ENCODE measurements at regions not wholly inside any gene's neighbourhood (a gene's known extent, or its start where the extent isn't known, plus 50 kb on each side); places are given as distances from the start of the nearest gene placed in this dataset.

DNA sequence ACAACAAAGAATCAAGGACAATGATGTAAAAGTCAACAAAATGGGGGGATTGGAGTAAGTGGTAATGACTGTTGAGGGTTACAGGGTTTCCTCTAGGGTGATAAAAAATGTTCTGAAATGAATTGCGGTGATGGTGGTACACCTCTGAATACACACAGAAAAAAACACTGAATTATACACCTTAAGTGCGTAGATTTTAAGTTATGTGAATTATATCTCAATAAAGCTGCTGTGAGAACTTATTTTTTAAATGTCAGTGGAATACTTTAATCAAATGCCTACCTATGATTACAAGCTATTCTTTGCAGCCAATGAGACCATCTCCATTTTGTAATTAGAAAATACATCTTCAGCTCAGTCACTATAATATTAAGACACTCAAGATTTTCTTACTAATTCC is 53.5 kb downstream of the ZNF608 start:
- CTCF ChIA-PET: no interaction called here
- POLR2A ChIA-PET: no interaction called here

- ChIA-PET CTCF (no interaction called here), POLR2A (no interaction called here)
These were observed 54.1 kb downstream of the ZNF608 start for GRCh38 chr5:124692324-124692723.

DNA sequence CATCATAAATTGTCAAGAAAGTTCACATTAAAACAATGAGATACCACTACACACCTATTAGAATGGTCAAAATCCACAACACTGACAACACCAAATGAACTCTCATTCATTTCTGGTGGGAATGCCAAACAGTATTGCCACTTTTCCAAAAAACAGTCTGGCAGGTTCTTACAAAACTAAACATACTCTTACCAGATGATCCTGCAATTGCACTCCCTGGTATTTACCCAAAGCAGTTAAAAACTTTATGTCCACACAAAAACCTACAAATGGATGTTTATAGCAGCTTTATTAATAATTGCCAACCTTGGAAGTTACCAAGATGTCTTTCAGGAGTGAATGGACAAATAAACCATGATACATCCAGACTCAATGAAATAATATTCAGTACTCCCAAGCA is 56.8 kb downstream of the ZNF608 start:
- ChIA-PET CTCF (no interaction called here), POLR2A (no interaction called here)

DNA sequence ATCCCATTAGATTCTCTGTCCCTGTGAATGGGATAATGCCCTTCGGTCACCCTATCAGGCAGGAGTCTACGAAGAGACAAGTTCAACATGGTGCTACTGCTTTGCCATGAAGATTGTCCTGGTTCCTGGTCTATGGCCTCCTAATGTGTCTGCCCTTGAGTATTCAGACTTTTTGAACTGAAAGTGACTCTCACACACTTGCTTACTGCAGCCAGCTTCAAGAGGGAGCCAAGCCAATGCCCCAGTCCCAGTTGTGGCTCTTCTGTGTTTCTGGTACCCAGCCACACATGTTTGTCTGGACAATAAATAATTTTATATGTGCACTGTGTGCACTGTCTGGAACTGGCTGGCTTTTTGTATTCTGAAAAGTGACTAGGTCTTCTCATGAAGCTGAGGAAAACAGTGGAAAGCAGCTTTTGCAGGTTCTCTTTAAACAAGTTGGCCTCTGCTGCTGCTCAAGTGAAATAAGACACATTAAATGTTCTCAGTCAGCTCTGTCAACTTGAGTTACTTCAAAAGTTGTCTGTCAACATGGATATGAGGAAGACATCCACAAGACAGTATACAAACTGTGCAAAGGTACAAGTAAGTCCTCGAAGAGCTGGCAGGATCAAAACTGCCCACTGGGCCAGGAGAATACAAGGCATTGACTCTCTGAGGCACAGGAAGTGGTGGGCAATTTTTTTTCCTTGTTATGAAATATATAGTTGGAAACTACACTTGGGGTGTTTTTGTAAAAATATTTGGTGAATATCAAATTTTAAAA is 60.0 kb downstream of the ZNF608 start:
- CTCF ChIA-PET: no interaction called here
- POLR2A ChIA-PET: no interaction called here

GRCh38 chr5:124685404-124685930 is 61.0 kb downstream of the ZNF608 start:
- POLR2A ChIA-PET: no interaction called here

DNA sequence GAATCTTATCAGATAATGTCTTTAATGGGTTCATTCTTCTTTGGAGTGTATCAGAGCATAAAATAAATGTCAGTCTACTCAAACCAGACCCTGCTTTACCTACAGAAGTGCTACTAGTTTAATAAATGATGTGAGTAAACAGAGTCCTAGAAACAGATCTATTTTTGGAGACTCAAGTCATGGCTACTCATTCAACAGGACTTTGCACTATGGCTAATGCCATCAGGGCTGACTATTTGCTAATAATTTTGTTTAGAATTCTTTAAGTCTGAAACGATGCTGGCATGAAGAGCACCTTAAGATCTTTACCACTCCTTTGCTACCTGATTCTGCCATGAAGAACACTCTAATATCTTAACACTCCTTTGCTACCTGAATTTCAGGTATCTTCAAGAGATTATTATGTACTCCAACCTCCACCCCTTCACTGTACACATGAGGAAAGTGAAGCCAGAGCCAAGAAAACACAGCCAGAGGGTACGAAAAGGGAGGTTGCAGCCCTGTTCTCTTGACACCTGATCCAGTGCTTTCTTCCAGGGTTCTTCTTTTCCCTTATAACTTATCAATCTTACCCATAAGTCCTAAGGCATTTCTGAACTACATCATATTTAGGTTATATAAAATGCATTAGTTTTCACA is 62.4 kb downstream of the ZNF608 start:
- CTCF ChIA-PET: no interaction called here
- POLR2A ChIA-PET: no interaction called here

More at GRCh38 chr5:124685404-124685930, 61.0 kb downstream of the ZNF608 start:
- CTCF ChIA-PET: no interaction called here

DNA sequence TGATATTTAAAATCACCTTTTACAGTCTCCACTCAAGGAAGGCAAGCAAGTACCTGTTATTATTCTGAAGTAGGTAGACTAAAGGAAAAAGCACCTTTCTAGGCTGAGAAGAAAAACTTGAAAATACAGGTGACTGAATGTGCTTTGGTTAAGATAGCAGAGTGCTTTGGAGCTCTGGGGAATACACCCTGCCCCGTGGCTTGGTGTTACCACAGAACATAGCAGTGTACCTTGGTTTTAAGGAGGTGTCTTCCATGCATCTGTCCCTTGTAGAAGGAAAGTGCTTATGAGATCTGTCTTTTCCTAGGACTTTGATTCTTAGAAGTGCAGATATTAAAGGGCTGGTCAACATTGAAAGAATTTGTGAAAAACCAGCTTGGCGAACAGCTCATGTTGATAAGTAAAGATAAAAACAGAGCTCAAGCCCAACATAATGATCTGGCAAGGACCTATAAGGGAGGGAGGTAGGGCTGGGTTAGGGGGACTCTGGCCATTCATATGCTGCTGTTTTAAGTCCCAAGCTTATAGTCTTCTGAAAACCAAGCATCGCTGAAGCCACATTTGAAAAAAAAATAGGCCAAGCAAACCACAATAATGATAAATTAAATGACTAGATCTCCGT is 66.8 kb downstream of the ZNF608 start:
- CTCF ChIA-PET: no interaction called here

GRCh38 chr5:124678922-124679519 is 67.4 kb downstream of the ZNF608 start:
- POLR2A ChIA-PET: no interaction called here
- CTCF ChIA-PET: no interaction called here

More for the DNA sequence above, 66.8 kb downstream of the ZNF608 start:
- POLR2A ChIA-PET: no interaction called here

DNA sequence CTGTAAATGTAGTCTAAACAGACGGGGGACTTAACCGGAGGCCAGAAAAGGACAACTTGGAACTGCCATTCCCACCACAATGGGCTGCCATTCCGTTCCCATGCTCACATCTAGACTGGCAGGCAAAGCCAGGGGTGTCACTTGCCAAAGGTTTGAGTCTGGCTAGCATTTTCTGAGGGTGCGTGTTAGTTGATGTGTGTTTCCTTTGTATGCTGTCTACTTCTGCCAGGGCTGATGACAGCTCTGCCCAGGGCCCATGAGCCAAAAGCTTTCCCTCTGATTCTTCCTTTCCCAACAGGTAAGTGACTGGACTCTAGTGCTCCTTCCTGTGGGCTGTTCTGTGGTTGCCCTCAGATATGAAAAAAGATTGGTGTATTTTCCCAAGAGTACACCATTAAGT is 68.0 kb downstream of the ZNF608 start:
- ChIA-PET CTCF (no interaction called here), POLR2A (no interaction called here)

- ChIA-PET CTCF (no interaction called here), POLR2A (no interaction called here)
These were observed 68.8 kb downstream of the ZNF608 start for GRCh38 chr5:124677374-124678351.

DNA sequence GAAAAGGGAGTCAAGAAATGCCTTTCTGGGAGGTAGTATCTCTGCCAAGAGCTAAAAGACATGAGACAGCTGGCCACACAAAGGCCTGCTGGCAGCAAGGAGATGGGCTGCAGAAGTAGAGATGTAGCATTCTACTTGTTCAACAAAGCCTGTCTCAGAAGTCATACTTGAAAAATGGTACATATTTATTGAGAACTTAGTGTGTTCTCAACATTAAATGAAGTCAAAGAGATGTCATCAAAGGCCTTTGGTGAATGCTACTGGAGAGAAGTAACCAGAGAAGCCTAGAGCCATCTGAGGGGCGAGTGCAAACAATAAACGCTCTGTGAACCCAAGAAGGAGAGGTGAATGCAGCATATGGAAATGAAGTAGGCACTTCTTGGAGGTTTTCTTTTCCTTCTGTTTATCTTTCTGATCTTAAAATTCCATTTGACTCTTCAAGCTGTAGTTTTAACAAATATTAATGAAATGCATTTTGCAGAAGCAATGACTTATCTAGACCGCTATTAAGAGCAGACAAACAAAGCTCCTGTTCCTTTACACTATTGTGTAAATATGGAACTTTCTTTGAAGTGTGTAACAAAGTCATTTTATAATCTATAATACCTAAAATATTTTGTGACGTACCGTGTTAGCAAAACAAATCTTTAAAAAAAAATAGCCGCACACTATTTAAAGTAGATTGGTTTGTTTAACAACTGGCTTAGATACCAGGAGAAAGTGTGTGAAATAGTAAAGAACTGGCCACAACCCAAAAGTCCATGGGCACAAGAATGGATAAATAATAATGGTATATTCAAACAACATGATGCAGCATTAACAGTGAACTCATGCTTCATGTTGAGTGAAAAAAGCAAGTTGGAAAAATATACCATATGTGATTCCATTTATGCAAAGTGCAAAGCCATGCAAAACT is 70.2 kb downstream of the ZNF608 start:
- POLR2A ChIA-PET: no interaction called here
- CTCF ChIA-PET: no interaction called here

DNA sequence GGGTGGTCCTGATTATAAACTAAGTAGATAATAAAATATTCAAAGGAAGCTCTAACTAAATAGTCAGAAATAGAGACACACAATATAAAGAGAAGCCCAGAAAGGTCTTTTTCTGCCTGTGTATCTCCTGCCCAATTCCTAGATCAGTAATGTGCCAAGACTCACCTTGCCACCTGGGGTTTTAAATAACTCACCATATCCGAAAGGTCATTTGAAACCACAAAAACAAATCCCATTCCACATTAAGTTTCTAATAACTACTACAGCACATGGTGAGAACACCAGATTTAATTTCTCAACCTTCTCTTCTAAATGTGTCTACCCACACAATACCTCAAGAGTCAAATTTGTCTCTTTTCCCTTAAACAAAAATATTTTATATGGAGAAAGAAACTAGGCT is 75.2 kb downstream of the ZNF608 start:
- ChIA-PET CTCF (no interaction called here), POLR2A (no interaction called here)

GRCh38 chr5:124670722-124671184 is 75.7 kb downstream of the ZNF608 start:
- ChIA-PET CTCF (no interaction called here), POLR2A (no interaction called here)

DNA sequence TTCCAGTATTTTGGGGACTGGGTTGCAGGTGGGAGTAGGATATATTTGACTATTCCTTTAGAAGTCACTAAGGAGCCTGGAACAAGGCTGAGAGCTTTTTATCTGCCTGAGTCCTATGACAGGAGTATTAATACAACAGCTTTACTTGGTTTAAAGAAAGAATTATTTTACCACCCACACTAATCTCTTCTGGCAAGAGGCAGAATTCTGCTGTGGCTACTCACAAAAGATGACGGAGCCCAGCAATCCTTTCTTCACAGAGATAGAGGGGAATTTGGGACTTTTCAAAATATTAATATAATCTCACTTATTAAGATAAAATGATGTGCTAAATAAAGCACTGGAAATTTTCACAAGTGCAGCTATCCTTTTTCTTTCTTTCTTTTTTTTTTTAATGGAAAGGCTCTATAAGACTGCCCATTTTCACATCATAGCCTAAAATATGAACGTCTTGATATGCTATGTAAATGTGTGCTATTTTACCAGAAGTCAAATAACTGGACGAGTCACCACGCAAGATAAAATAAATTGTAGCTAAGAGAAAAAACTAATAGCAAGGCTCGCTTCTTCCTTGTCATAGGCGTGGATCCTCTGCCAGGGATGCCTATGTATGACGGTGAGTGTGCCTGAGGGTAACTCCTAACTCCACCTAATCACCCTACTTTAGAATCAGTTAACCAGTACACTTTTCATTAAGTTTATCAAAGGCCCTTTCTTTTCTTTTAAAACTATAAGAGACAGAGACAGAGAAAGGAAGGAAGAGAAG is 76.3 kb downstream of the ZNF608 start:
- ChIA-PET CTCF (no interaction called here), POLR2A (no interaction called here)

DNA sequence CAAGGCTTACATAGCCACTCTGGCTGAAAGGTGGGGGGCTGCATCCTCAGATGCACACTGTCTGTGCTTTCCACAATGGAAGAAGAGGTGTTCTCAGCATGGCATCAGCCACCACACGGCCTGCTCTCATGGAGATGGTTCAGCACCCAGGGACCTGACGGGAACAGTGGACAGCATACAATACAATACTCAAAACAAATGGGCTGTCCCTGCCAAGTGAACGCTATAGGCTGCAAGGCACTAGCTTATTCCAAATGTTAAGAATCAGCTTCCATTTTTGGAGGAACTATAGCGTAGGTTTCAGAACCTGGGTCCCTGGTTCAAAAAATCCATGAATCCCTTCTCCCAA is 77.2 kb downstream of the ZNF608 start:
- POLR2A ChIA-PET: no interaction called here
- CTCF ChIA-PET: no interaction called here

- ChIA-PET POLR2A (no interaction called here), CTCF (no interaction called here)
These were observed 77.8 kb downstream of the ZNF608 start for GRCh38 chr5:124668353-124669299.

- ChIA-PET CTCF (no interaction called here), POLR2A (no interaction called here)
These were observed 80.8 kb downstream of the ZNF608 start for GRCh38 chr5:124665625-124666024.
